BJ (cell line): ENCODE measurements at regions not wholly inside any gene's neighbourhood (a gene's known extent, or its start where the extent isn't known, plus 50 kb on each side); places are given as distances from the start of the nearest gene placed in this dataset.

Source experiments
- CTCF ChIA-PET: fragments of 350-600 bp; formaldehyde crosslinking; extraction: SDS; loops from one replicate; lab custom pipeline; 2021; ENCODE audit warnings: antibody characterized with exemption, inconsistent platforms; lab: Yijun Ruan, JAX
- POLR2A ChIA-PET: fragments of 300-600 bp; sonication (Branson Sonifier 250); formaldehyde crosslinking; extraction: SDS; loops from one replicate; lab custom pipeline; 2021; ENCODE audit warnings: antibody characterized with exemption; lab: Charles Lee
- DNase-seq: peaks from one replicate; pipeline ENCODE4 v3.0.0-alpha.2; 2011; ENCODE audit warnings: low read depth
- H3K27me3 ChIP-seq: 2 replicates; pipeline ENCODE4 v1.6.0; 2011; ENCODE audit warnings: low read length; ENCODE audit not compliant: control insufficient read depth, insufficient read depth
- H3K36me3 ChIP-seq: 2 replicates; pipeline ENCODE4 v1.5.1; 2011; ENCODE audit warnings: low read length; ENCODE audit not compliant: control insufficient read depth, insufficient read depth
- H3K4me3 ChIP-seq: 2 replicates; pipeline ENCODE4 v1.5.1; 2011; ENCODE audit warnings: low read depth, mild to moderate bottlenecking, control low read depth, low read length
- TF ChIP-seq, protein P1 (sequence below): IDR thresholded peaks from 2 replicates; pipeline ENCODE4 v1.5.1; 2011; ENCODE audit warnings: low read depth, mild to moderate bottlenecking, control low read depth, inconsistent platforms, low read length, moderate library complexity; ENCODE audit not compliant: insufficient read depth

DNA sequence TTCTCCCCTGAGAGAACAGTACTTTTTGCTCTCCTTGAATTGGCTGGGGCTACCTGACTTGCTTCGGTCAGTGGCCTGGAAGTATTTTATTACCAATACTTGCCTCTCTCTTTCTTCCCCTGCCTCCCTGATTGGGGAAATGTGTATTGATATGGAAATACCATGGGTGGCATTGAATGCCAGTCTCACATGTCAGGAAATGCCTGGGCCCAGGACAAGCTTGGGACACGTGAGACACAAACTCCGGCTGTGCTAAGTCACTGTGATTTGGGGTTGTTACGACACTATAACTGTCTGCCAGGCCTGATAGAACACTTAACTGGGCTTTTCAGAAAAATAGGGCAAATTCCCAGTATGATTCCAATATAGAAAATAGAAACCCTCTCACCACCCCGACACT lies 238.3 kb downstream of the GADD45G start:
- CTCF ChIA-PET = no interaction called here
- Histone ChIP-seq H3K4me3 (no peak overlapping the region), H3K27me3 (no peaks in the 10 kb centered on the region), H3K36me3 (no peaks in the 10 kb centered on the region)
- DNase-seq = no peak
- TF ChIP-seq, protein P1, sequence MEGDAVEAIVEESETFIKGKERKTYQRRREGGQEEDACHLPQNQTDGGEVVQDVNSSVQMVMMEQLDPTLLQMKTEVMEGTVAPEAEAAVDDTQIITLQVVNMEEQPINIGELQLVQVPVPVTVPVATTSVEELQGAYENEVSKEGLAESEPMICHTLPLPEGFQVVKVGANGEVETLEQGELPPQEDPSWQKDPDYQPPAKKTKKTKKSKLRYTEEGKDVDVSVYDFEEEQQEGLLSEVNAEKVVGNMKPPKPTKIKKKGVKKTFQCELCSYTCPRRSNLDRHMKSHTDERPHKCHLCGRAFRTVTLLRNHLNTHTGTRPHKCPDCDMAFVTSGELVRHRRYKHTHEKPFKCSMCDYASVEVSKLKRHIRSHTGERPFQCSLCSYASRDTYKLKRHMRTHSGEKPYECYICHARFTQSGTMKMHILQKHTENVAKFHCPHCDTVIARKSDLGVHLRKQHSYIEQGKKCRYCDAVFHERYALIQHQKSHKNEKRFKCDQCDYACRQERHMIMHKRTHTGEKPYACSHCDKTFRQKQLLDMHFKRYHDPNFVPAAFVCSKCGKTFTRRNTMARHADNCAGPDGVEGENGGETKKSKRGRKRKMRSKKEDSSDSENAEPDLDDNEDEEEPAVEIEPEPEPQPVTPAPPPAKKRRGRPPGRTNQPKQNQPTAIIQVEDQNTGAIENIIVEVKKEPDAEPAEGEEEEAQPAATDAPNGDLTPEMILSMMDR = no peak
- POLR2A ChIA-PET = no interaction called here

DNA sequence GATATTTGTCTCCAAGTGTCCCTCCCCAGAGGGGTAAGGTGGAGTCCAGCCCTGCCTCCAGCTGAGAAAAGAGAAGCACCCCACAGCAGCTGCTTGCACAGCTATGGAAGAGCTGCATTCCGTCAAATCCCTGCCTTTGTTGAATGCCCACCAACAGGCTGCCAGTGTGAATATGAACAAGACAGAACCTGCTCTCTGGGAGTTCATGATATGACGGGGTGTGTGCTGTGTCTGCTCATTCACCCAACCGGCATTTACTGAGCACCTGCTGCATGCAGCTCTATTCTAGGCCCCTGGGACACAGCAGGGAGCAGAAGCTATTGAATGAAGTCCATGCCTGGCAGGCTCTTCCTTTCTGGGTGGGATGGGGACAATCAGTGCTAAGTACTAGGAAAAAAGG lies 238.8 kb downstream of the GADD45G start:
- DNase-seq = no peak
- POLR2A ChIA-PET = no interaction called here
- no peaks in the 10 kb centered on the region for H3K36me3 ChIP-seq
- no peak overlapping the region for H3K4me3 ChIP-seq
- TF ChIP-seq, protein P1 = no peak
- H3K27me3 ChIP-seq = no peaks in the 10 kb centered on the region
- CTCF ChIA-PET = no interaction called here

DNA sequence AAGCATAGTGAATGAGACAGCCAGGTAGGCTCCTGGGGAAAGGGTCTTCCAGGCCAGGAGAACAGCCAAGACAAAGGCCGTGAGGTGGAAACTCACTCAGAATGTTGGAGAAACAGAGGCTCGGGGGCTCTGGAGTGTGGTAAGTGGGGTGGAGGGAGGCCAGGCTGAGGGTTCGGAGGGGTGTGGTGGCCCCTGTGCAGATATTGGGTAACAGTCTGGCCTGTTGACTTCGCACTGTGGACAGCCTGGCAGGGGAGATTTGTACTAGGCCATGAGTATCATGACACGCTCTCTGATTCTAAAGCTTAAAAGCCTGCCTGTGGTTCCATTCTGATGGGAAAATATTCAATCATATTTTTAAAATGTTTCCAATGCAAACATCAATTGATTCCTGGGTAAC lies 239.3 kb downstream of the GADD45G start:
- no peaks in the 10 kb centered on the region for H3K27me3 ChIP-seq
- ChIA-PET POLR2A (no interaction called here), CTCF (no interaction called here)
- DNase-seq = no peak
- H3K4me3 ChIP-seq = no peak overlapping the region
- no peaks in the 10 kb centered on the region for H3K36me3 ChIP-seq
- TF ChIP-seq, protein P1 = no peak

DNA sequence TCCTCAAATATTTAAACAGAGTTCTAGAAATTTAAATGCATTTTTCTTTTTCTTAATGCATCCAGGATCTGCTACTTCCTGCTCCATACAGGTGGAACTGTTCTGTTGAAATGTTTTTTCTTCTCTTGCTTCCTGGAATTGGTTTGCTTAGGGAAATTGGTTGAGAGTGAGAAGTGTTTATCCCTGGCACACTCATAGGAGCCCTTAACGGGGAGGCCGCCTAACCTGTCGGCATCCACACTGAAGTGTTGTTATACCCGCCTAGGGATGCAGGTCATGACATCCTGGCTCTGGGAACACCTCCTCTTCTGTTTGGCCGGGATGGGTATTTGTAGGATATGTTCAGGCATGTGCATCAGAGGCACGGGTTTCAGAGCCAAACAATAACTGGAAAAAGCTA lies 239.7 kb downstream of the GADD45G start:
- ChIA-PET CTCF (no interaction called here), POLR2A (no interaction called here)
- no peaks in the 10 kb centered on the region for H3K36me3 ChIP-seq
- no peak for DNase-seq
- H3K4me3 ChIP-seq = no peak overlapping the region
- H3K27me3 ChIP-seq = no peaks in the 10 kb centered on the region
- TF ChIP-seq, protein P1 = no peak

DNA sequence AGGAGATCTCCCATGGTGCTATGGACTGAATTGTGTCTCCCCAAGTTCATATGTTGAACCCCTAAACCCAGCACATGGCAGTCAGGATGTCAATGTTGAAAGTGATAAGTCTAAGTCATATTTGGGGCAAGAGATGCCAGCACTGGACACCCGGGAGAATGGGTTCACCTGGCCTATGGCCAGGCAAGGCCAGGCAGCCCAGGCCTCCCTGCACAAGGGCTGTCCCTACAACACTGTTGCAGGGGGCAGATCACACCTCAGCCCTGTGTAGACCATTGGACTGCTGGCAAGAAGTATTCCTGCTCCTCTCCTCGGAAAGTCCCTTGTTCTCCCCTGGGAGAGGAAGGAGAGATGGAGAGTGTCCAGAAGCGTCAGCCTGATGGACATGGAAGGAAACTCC lies 240.5 kb downstream of the GADD45G start:
- POLR2A ChIA-PET = no interaction called here
- Histone ChIP-seq H3K4me3 (no peak overlapping the region), H3K27me3 (no peaks in the 10 kb centered on the region), H3K36me3 (no peaks in the 10 kb centered on the region)
- no peak for DNase-seq
- CTCF ChIA-PET = no interaction called here
- TF ChIP-seq, protein P1 = no peak
